ENCODE measurements at regions not wholly inside any gene's neighbourhood (a gene's known extent, or its start where the extent isn't known, plus 50 kb on each side); places are given as distances from the start of the nearest gene placed in this dataset.

DNA sequence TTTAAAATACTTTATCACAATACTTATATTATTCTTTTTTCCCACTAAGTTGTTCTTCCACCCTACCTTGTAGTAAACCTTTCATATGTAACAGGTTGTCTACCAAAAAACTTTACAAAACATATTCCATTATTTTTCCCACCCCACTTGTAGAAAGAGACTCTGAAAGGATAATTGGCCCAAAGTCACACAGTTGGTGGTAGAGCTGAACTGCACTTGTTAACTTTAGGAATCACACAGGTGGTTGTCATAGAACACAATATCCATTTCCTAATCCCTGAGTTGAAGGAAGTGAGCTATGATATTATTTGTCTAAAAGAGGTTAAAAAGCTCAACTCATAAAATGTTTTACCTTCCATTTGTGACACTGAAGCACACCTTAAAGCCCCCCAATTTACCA is 188.8 kb upstream of the FOXP2 start:
- intact Hi-C loops (cut with DNase I): no loop called here
- TF ChIP-seq POLR2A (IDR thresholded peaks at IDR 0.05) (no peak), CTCF (IDR thresholded peaks at IDR 0.05) (no peak)
- H3K36me3 ChIP-seq: no peaks in the 10 kb centered on the region
- H3K4me1 ChIP-seq: no peaks in the 10 kb centered on the region
- H3K9me3 ChIP-seq: no peaks in the 10 kb centered on the region
- H3K4me3 ChIP-seq: no peak overlapping the region
- DNase-seq: no peak
- no peaks in the 10 kb centered on the region for H3K27me3 ChIP-seq
- no peak overlapping the region for H3K27ac ChIP-seq

GRCh38 chr7:114218283-114218682 is 196.3 kb upstream of the FOXP2 start:
- WGBS, 2 donors: 11 to 64% methylated on average over 1 of the region's 1 CpG
- no peaks in the 10 kb centered on the region for H3K9me3 ChIP-seq

DNA sequence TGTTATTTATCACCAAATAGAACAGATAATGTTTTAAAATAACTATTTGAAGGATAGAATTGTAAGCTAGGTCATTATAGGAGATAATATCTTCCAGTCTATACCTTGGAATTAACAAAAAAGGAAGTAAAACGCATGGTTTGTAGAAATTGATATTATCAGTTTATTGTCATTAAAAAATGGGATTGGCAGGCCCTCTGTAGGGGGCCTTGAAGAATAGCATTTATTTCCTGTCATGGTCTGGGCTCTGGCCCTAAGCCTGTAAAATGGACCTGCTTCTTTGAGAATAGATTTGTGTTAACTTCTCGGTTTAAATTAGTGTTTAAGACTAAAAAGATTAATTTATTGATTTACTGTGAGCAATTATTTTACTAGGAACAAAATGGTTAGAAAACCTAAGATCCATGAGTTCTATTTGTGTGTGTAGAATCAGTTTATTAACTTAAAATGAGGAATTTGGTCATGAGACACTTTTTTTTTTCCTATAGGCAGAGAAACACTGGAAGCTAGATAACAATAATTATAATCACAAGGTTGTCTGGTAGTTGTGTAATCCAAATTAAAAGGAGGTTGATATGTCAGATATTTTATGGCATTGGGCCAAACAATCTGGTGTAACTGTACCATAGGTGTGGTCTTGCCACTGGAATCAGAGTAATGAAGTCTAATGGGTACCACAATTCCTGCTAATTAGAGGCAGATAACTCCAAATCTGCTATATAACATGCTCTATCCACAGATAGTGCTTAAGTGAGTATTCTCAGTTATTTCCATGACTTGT is 197.4 kb upstream of the FOXP2 start:
- Histone ChIP-seq H3K4me3 (no peak overlapping the region), H3K27ac (no peak overlapping the region), H3K36me3 (no peaks in the 10 kb centered on the region), H3K4me1 (peaks cover 0 to 12% (median 0%) of the 10 kb centered on the region in 3 donors), H3K27me3 (no peaks in the 10 kb centered on the region), H3K9me3 (no peaks in the 10 kb centered on the region)
- 53 to 62% methylated on average over 2 of the region's 2 CpGs for WGBS, 2 donors
- intact Hi-C loops (cut with DNase I): no loop called here
- no peak for DNase-seq
- TF ChIP-seq POLR2A (IDR thresholded peaks at IDR 0.05) (no peak), CTCF (IDR thresholded peaks at IDR 0.05) (no peak)

More at GRCh38 chr7:114218283-114218682, 196.3 kb upstream of the FOXP2 start:
- Histone ChIP-seq H3K36me3 (no peaks in the 10 kb centered on the region), H3K4me1 (peaks cover 0 to 1% (median 0%) of the 10 kb centered on the region in 3 donors), H3K27me3 (no peaks in the 10 kb centered on the region), H3K4me3 (no peak overlapping the region), H3K27ac (no peak overlapping the region)
- intact Hi-C loops (cut with DNase I): no loop called here
- no peak for TF ChIP-seq POLR2A (IDR thresholded peaks at IDR 0.05)
- TF ChIP-seq CTCF (IDR thresholded peaks at IDR 0.05): no peak
- DNase-seq: no peak

DNA sequence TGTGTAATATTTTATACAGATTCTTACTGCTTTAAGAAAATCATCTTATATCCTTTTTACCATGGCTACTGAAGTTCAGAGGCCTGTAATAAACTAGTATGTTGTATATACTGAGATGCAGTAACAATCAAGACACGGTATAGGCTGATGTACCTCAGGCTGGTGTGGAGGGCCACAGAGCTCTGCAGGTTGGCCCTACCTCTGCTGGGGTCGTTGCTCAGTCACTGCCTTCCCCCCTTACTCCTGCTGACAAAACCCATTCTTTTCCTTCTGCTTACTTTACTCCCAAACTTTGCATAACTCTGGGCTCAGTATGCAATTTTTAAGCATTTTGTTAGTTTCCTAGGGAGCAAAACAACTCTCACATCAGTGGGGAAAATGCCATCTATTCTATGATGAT is 200.1 kb upstream of the FOXP2 start:
- Histone ChIP-seq H3K27me3 (no peaks in the 10 kb centered on the region), H3K4me1 (peaks cover 0 to 12% (median 0%) of the 10 kb centered on the region in 3 donors), H3K36me3 (no peaks in the 10 kb centered on the region), H3K9me3 (no peaks in the 10 kb centered on the region), H3K4me3 (no peak overlapping the region), H3K27ac (no peak overlapping the region)
- DNase-seq: no peak
- WGBS, 2 donors: 48 to 74% methylated on average over 2 of the region's 2 CpGs
- intact Hi-C loops (cut with DNase I): no loop called here
- TF ChIP-seq POLR2A (IDR thresholded peaks at IDR 0.05) (no peak), CTCF (IDR thresholded peaks at IDR 0.05) (no peak)

GRCh38 chr7:114212721-114213429 is 201.7 kb upstream of the FOXP2 start:
- no peak for TF ChIP-seq POLR2A (IDR thresholded peaks at IDR 0.05)
- no peak for DNase-seq
- Histone ChIP-seq H3K27ac (no peak overlapping the region), H3K9me3 (no peaks in the 10 kb centered on the region), H3K27me3 (no peaks in the 10 kb centered on the region), H3K4me1 (peaks cover 0 to 12% (median 0%) of the 10 kb centered on the region in 3 donors), H3K36me3 (no peaks in the 10 kb centered on the region), H3K4me3 (no peak overlapping the region)
- intact Hi-C loops (cut with DNase I): no loop called here
- WGBS, 2 donors: 43 to 53% methylated on average over 1 of the region's 1 CpG

All from esophagus squamous epithelium (tissue), 5 donors.